22Rv1 (cell line): ENCODE measurements at regions not wholly inside any gene's neighbourhood (a gene's known extent, or its start where the extent isn't known, plus 50 kb on each side); places are given as distances from the start of the nearest gene placed in this dataset.

Source experiments
- CTCF ChIP-seq: fragments of 450-650 bp; IDR thresholded peaks from 2 replicates; pipeline ENCODE4 v1.5.1; 2017; ENCODE audit warnings: mild to moderate bottlenecking
- ZFX ChIP-seq: fragments of 450-650 bp; IDR thresholded peaks from 2 replicates; pipeline ENCODE4 v1.6.1; 2017; ENCODE audit warnings: antibody characterized with exemption, borderline replicate concordance

GRCh38 chr3:7929319-7929889 is 572.2 kb upstream of the LMCD1 start:
- TF ChIP-seq CTCF (no peak), ZFX (no peak)
